Inferior parietal cortex (tissue), 1 donor: ENCODE measurements at regions not wholly inside any gene's neighbourhood (a gene's known extent, or its start where the extent isn't known, plus 50 kb on each side); places are given as distances from the start of the nearest gene placed in this dataset.

Experiments used
- DNase-seq: peaks from one replicate; pipeline ENCODE4 v3.0.0-alpha.2; 2016; ENCODE audit errors: extremely low spot score

DNA sequence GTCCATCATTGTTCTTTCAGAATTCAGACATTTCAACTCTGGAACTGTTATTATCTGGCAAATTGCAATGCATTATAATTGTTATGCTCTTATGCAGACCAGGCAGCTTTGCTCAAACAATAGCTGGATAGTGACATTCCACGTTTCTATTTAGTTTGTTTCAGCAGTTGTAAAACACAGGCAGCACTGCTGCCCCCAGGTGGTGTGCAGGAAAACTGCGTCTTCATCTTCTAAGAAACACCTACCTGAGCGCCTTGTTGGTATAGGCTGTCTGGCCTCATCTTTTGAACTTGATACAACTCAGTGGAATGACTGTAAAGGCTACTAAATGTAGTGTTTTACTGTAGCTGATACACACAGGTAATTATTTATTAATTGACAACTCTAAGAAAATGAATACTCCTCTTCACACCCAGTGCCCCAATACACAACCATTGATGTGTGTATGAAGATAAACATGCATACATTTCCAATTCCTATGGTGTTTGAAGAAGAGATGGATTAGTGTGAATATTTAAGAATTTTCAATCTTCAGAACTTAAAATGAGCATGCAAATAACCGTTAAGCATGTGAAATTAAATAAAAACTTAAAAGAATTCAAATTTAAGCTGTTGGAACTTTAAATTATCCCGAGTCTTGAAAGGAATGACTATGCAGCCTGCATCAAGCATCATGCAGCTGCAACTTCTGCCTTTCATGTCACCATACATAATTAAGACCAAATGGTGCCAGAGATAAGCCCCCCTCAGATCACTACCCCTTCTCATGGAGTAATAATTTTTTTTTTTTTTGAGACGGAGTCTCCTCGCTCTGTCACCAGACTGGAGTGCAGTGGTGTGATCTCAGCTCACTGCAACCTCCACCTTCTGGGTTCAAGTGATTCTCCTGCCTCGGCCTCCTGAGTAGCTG lies 85.6 kb downstream of the CD8B2 start:
- DNase-seq, result peak; percentile 24

DNA sequence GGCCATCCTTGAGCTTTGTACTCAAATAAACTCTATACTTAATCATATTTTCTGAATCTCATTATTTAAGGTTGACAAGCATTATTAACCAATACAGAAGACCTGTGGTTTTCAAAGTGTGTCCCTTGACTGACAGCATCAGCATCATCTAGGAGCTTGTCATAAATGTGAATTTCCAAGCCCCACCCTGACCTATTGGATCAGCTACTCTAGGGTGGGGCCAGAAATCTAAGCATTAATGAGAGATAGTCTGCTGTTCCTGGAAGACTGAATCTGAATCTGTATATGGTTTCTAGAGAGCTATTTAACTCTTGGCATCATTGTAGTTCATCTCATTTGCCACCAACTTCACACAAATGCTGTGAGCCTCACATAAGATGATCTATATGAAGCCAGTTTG lies 86.6 kb downstream of the CD8B2 start:
- DNase-seq, result no peak

DNA sequence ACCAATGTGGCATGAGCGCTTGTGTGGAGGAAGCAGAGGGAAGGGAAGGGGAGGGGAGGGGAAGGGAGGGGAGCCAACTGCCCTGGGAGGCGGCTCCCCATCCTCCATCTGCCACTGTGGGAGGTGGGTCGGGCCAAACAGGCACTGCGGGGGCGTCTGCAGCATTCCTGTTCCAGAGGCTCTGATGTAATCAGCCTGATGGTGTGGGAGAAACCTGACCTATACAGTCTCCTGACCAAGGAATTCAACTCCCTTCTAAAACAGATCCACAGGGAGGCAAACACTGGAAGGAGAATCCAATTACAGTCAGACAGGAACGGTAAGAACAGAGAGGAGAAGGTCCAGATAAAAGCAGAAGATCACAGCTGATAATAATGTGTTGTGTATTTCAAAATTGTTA lies 88.8 kb downstream of the CD8B2 start:
- DNase-seq, result no peak

DNA sequence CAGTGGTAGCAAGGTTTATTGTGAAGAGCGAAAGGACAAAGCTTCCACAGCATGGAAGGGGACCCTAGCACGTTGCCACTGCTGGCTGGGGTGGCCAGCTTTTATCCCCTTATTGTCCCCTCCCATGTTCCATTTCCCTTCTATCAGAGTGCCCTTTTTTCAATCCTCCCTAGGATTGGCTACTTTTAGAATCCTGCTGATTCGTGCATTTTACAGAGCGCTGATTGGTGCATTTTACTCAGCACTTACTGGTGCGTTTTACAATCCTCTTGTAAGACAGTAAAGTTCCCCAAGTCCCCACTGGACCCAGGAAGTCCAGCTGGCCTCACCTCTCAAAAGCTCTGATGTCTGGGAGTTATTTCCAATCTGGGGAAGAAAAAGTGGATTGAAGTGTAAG lies 90.1 kb downstream of the CD8B2 start:
- DNase-seq, result no peak

DNA sequence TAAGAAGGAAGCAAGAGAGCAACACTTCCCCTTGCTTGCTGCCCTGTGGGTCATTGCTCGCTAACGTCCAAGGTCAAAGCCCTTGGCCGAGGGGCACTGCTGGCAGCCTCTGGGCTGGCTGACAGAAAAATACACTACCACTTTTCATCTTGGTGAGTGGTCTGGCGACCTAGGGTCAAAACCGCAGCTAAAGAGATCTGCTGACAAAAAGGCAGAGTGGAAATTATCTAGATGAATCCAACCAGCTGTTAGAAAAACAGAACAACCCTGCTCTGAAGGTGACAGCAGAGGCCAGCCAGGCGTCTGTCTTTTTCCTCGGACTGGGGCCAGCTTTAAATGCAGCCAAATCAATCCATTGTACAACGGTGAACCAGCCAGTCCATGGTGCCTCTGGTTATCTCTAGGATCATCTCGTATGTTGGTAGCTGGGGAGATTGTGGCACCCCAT lies 92.6 kb downstream of the CD8B2 start:
- DNase-seq, result no peak

DNA sequence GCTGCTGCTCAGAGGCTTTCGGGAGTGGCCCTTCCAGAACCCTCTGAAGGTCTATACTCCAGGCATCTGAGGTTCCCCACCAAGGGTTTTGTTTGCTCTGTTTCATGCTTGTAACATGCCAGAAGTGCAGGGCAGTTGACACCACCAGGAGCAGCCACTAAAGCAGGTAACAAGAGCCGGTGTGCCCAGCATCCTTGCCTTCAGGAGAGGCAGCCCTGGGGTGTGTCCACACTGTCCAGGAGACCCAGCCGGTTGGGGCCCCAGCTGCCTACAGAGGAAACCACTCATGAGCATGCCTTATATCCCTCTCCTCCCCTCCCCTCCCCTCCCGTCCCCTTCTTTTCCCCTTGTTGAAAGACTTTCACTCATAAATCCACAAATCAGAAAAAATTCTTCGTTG lies 93.1 kb downstream of the CD8B2 start:
- DNase-seq, result no peak

DNA sequence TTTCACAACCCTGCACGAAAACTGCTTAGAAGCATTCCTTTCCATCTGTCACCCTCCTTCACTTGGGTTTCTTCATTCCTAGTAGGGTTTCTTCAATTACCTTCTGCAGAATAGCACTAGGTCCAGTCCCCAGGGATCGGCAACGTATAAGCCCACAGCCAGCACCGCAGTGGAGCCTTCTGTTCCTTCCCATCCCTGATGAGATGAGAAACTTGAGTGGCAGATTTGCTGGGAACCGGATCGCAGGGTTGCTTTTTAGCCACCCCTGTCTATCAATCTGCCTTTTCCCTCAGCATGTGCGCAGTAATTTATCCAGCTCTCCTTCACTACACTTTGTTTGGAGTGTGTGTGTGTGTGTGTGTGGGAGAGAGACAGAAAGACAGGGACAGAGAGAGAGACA lies 94.2 kb downstream of the CD8B2 start:
- no peak for DNase-seq

DNA sequence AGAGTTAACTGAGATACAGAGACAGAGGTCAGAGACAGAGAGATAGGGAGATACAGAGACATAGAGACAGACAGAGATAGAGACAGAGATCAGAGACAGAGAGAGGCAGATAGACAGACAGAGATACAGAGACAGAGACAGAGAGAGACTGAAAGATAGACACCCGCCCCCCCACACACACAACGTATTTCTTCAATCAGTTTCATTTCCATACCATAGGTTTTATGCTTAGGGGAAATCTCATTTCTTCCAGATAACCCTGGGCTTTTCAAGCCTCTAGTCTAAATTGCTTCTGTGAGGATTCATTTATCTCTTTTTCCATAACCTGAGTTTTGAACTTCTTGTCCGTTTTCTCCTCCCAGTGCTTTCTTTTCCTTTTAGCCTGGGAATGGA lies 94.6 kb downstream of the CD8B2 start:
- no peak for DNase-seq

DNA sequence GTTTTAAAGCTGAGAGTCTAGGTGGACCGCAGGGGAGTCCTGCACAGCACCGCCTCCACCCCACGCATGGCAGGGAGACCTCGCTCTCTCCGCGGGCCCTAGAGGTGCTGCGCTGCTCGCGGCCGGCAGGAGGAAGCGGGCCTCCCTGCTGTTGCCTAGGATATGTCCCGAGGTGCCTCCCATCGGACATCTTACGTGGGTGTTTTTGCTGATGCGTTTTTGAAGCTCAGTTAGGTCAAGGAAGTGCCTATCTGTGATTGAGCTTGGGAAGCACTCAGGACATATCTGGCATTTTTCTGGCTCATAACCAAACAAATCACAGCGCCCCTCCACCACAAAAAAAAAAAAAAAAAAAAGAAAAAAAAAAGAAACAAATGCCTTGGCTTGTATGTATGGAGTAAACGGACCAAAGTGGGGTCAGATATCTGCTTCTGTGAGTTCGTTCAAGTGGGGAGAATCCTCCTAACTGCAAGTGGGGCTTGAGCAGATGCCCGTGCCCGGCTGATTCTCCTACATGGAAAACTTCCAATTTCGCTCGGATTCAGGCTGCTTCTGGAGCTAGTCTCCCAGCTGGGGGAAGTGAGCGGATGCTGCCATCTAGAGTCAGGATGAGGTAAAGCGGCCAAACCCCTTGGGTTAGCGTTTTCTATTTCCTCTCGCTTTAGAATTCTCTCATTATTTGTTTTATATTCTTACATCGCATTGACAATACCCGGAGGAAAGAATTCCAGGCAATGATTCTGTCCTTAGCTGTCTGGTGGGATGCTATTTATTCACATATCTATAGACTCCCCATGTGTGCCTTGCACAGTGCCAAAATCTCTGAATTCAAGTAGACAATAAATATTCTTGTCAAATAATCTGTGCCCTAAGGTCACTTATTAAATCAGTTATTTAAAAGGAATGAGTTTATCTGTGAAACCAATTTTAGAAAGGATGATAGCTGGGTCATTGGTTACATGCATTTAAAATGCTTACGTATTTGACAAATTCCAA lies 95.3 kb downstream of the CD8B2 start:
- DNase-seq, result peak; percentile 89

DNA sequence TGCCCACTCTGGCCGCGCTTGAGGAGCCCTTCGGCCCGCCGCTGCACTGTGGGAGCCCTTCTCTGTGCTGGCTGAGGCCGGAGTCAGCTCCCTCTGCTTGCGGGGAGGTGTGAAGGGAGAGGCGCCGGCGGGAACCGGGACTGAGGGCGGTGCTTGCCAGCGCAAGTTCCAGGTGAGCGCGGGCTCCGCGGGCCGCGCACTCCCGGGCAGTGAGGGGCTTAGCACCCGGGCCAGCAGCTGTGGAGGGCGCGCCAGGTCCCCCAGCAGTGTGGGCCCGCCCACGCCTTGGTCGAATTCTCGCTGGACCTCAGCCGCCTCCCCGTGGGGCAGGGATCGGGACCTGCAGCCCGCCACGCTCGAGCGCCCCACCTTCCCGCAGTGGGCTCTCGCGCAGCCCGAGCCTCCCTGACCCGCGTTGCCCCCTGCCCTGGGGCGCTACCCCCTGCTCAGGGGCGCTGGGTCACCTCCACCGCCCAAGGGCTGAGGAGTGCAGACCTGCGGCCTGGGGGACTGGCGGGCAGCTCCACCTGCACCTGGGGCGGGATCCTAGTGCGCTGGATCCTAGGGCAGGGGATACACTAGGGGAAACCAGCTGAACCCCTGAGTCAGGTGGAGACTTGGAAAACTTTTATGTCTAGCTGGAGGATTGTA lies 97.3 kb downstream of the CD8B2 start:
- no peak for DNase-seq

DNA sequence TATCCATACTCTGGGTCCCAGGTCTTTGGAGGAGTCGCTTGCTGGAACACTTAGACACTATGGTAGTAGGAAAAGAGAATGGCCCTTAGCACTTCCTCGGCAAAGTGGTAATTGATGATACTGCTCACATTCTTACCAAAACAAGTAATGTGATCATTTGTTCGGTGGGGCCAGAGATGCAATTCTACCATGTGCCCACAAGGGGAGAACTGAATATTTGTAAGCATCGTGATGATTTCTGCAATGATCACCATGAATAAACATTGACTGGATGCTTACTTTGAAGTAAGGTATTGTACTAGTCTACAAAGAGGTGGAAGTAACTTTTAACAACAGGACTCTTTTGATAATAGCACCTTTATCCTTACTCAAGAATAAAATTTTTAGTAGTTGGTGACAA lies 109.7 kb downstream of the CD8B2 start:
- DNase-seq, result no peak

DNA sequence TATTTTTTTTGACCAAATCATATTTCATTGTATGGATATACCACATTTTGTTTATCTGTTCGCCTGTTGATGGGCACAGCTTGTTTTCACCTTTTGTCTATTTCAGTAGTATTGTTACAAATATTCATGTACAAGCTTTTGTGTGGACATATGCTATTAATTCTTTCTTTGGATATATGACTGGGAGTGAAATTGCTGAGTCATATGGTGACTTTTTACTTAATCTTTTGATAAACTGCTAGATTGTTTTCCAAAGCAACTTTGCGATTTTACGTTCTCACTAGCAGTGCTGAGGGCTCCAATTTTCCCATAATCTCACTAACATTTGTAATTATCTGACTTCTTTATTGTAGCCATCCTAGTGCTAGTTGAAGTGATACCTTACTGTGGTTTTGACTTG lies 112.4 kb downstream of the CD8B2 start:
- no peak for DNase-seq

DNA sequence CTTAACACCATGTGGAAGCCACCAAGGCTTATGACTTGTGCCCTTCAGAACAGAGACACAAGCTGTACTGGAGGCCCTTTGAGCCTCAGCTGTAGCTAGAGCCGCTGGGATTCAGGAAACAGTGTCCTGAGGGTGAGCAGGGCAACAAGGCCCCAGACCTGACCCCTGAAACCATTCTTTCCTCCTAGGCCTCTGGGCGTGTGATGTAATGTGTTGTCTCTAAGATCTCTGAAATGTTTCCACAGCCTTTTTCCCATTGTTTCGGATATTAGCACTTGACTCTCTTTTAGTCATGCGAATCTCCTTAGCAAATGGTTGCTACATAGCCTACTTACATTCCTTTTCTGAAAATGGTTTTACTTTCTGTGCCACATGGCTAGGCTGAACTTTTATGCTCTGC lies 114.9 kb downstream of the CD8B2 start:
- no peak for DNase-seq

DNA sequence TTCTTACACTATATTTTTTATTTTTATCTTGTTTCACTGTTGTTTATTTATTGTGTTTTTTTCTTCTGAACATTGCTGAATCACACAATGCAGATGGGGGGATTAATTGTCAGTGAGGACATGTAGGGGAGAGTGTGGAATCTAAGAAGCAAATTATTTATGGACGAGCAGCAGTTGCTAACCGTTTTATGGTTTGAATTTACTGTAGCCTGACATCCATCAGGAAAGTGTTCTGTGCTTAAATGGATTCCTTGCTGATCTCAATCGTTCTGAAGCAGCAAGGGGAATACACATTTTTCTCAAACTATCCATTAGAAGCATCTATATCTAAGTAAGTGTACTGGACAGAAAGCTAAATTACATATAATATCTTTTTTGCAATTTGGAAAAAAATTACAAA lies 119.5 kb downstream of the CD8B2 start:
- no peak for DNase-seq

DNA sequence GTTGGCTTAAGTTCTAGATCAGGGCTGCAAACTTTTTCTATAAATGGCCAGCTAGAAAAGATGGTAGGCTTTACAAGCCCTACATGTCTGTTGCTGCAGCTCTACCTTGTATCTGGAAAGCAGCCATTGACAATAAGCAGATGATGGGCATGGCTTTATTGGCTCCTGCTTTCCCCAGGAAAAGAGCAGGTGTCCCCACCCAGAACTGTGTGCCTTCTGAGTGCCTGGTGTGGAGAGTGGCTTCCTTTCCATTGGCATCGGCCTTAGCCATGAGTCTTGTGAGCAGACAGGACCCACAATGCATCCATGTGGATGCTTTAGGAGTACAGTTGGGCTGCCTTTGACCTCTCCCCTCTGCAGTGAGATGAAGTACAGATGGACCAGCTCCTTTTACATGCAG lies 120.2 kb downstream of the CD8B2 start:
- no peak for DNase-seq

DNA sequence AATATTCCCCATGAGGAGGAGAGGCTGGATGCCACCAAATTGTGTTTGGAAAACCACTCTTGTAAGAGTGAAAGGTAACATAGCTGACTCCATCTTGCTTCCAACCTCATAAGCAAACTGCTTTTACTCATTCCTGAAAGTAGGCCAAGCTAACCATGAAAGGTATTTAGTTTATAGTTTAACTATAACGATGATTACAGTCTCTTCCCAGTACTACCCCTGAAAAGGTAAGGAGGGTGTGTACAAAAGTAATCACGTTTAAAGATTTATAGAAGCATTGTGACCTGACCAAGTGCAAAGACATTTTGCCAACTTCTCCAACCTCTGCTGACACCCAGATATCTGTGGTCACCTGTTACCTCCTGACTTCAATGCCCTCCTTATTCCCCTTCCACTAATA lies 122.6 kb downstream of the CD8B2 start:
- DNase-seq, result no peak

DNA sequence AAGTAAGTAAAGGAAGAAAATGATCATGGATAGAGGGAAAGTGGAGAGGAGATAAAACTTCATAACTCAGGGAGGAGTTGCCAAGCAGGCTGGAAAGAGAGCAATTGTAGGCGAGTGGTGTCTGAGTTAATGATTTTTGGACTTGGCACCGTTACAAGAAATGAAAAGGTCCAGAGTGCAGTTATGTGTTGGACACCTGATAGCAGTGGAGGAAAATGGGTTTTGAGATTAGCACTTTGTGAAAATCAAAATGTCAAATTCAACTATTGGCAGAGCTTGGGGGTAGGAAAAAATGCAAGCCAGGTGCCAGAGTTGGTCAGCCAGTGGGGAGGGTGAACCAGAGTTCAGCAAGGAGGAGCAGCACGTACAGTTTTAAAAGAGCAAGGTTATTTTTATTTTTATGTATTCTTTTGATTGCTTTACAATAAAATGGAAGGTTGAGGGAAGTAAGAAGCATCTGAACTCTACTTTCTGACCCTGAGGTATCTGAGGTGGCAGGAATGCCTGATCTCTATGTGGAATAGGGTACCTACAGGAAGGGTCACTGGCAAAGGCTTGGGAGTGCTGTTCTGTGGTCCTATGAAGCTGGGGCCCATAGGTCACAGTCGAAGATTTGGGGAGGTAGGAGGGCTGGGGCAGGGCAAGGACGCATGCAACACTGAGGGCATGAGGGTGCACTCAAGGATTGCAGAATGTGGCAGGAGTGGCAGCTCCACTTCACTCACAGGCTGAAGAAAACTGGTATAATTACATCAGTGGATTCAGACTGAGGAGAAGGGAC lies 127.5 kb downstream of the CD8B2 start:
- DNase-seq, result no peak

DNA sequence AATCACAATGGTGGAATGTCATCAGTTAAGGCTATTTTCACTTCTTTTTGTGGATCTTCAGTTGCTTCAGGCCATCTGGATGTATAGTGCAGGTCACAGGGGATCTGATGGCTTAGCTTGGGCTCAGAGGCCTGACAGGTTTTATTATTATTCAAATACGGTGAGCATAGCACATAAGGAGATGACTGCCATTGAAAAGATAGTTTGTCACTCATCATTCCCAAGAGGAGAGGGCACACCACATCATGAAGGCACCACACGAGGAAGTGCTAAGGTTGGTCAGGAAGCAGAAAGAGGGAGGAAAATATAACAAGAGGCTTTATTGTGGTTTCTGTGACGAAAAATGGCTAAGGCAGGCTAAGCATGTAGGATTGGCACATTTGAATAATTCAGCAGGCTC lies 131.4 kb downstream of the CD8B2 start:
- no peak for DNase-seq

DNA sequence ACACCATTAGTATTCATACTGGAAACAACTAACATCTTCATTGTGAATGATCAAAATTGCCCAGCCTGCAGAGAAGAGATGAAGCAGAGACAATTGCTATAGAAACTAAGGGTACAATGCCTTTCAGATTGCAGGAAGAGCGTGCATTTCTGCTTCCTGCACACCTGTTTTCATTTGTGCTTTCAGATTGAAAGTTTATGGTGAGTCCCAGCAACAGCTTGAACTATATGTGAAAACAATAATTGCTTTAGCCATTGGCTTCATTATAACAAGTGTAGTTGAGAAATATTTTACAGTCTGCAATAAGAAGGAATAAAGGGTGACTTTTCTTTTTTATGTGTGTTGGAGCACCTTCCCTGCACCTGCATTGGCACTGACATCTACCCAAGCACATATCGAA lies 136.3 kb downstream of the CD8B2 start:
- DNase-seq, result no peak

DNA sequence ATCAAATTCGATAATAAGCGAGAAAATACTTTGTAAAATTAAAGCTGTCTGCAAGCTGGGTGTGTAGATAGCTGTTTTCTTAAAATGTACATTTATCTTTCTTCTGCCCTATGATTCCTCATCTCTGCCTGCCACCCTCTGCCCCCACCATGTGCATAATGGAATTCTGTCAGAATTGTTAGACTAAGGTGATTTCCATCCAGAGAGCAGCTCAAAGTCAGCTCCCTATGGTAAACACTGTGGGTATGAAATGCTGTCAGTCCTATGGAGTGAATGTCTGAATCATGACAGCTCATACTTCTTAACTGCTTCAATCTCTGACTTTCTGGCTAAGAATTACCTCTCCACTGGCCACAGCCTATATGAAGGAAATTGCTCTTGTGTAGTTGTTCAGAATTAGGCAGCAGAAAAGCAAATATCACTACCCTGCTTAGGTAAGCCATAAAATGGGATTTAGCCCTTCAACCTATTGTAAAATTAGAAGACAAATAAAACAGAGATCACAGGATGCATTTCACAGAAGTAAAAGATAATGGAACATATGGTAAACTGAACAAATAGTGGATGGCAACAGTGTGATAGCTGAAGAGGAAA lies 137.7 kb downstream of the CD8B2 start:
- no peak for DNase-seq

DNA sequence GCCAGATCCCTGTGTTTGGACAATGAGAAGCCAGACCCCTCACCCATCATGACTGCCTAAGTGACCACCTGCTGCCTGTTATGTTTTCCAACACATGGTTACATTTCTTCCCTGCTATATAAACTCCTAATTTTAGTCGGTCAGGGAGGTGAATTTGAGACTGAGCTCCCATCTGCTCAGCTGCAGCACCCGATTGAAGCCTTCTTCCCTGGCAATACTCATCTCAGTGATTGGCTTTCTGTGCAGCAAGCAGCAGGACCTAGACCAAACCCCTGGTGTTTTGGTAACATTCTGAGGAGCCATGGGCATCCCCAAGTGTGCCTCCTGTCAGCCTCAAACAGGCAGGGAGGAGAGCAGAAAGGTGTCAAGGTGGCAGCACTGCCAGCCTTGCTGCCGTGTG lies 141.2 kb downstream of the CD8B2 start:
- no peak for DNase-seq
